K562 (cell line): ENCODE measurements at regions not wholly inside any gene's neighbourhood (a gene's known extent, or its start where the extent isn't known, plus 50 kb on each side); places are given as distances from the start of the nearest gene placed in this dataset.

ENCODE experiments used
- ATAC-seq: fragments of 200-7000 bp; cut with Tn5 transposase; 3 replicates; pipeline ENCODE4 v1.9.1; 2020; ENCODE audit warnings: moderate library complexity
- BruUV-seq: library from RNA; stranded (reverse); fragments of 400-500 nt; replicated peaks from 2 replicates; lab custom pipeline; 2021; lab: Mats Ljungman, UMichigan
- CTCF ChIA-PET: fragments of 300-600 bp; formaldehyde crosslinking; extraction: SDS; loops from one replicate; lab custom pipeline; 2021; ENCODE audit warnings: low intra/inter-chr PET ratio; lab: Yijun Ruan, JAX
- POLR2A ChIA-PET: fragments of 300-600, 350-650 bp; sonication (Branson Sonifier 250); formaldehyde crosslinking; extraction: SDS; loops from one replicate; lab custom pipeline; 2021; ENCODE audit warnings: antibody characterized with exemption, inconsistent platforms; lab: Yijun Ruan, JAX
- DNase-seq, 4 experiments: peaks; one replicate each; pipeline versions ENCODE4 v3.0.0 to v3.0.0-alpha.2; 2011 to 2018; ENCODE audit warnings: low spot score in 3 of 4, mixed read lengths in 3 of 4; ENCODE audit errors: extremely low read depth in 1 of 4
- FAIRE-seq: peaks from 2 replicates; lab custom pipeline; 2011; peaks lifted over from hg19 to GRCh38; lab: Jason Lieb, UNC
- H2AFZ ChIP-seq: 2 replicates; pipeline ENCODE4 v1.6.0; 2011; ENCODE audit warnings: low read depth, low read length, control low read depth, inconsistent platforms
- H3K27ac ChIP-seq: fragments of 200-600 bp; 3 replicates; pipeline ENCODE4 v1.8.0; 2011; ENCODE audit warnings: low read depth, mild to moderate bottlenecking, control low read depth, inconsistent platforms, low read length, moderate library complexity, mixed read lengths; ENCODE audit errors: extremely low read depth
- H3K27me3 ChIP-seq, 2 experiments: fragments of 300-600 bp in 1 of 2; 2 replicates in 1 of 2; 3 replicates in 1 of 2; pipeline versions ENCODE4 v1.6.0 to v1.8.0; 2011; ENCODE audit warnings: inconsistent platforms in 2 of 2, low read length in 2 of 2, mild to moderate bottlenecking in 1 of 2, mixed read lengths in 1 of 2, moderate library complexity in 1 of 2; ENCODE audit not compliant: control insufficient read depth in 2 of 2, insufficient read depth in 2 of 2
- H3K36me3 ChIP-seq: fragments of 300-600 bp; 3 replicates; pipeline ENCODE4 v1.8.0; 2011; ENCODE audit warnings: mild to moderate bottlenecking, low read length, inconsistent platforms; ENCODE audit not compliant: control insufficient read depth, insufficient read depth
- H3K4me1 ChIP-seq, 2 experiments: fragments of 200-600 bp in 1 of 2; replicated peaks in 1 of 2; 2 replicates in 1 of 2; 3 replicates in 1 of 2; pipeline versions ENCODE4 v1.5.1 to v1.8.0; 2011; ENCODE audit warnings: inconsistent platforms in 2 of 2, low read length in 2 of 2, mild to moderate bottlenecking in 1 of 2, mixed read lengths in 1 of 2, moderate library complexity in 1 of 2; ENCODE audit not compliant: control insufficient read depth in 2 of 2, insufficient read depth in 2 of 2
- H3K4me2 ChIP-seq: 2 replicates; pipeline ENCODE4 v1.6.1; 2011; ENCODE audit warnings: low read length, control low read depth, inconsistent platforms, mixed read lengths; ENCODE audit not compliant: insufficient read depth
- H3K4me3 ChIP-seq: fragments of 200-600 bp; sonication (generic), shearing (Covaris generic); 2 replicates; pipeline ENCODE4 v1.5.1; 2016; ENCODE audit warnings: control low read depth, inconsistent platforms
- H3K79me2 ChIP-seq: fragments of 200-600 bp; 3 replicates; pipeline ENCODE4 v1.8.0; 2011; ENCODE audit warnings: low read length, inconsistent platforms; ENCODE audit not compliant: control insufficient read depth, insufficient read depth
- H3K9ac ChIP-seq, 2 experiments: 2 replicates each; pipeline versions ENCODE4 v1.6.0 to v1.6.1; 2011; ENCODE audit warnings: low read depth in 2 of 2, low read length in 2 of 2, control low read depth in 1 of 2, inconsistent platforms in 1 of 2, mild to moderate bottlenecking in 1 of 2, mixed read lengths in 1 of 2; ENCODE audit not compliant: insufficient read depth in 1 of 2
- H3K9me1 ChIP-seq: one replicate; pipeline ENCODE4 v1.6.0; 2011; ENCODE audit warnings: inconsistent platforms, mild to moderate bottlenecking, low read length, moderate library complexity; ENCODE audit not compliant: control insufficient read depth, insufficient read depth
- H3K9me3 ChIP-seq: replicated peaks from 2 replicates; pipeline ENCODE4 v1.5.1; 2011; ENCODE audit warnings: low read depth, low read length, inconsistent platforms; ENCODE audit not compliant: control insufficient read depth, insufficient read depth
- H4K20me1 ChIP-seq: replicated peaks from 2 replicates; pipeline ENCODE4 v1.6.1; 2011; ENCODE audit warnings: low read length, inconsistent platforms, mixed read lengths; ENCODE audit not compliant: control insufficient read depth, insufficient read depth
- CBX2 ChIP-seq: fragments of 200-600 bp; sonication (generic); IDR thresholded peaks from one replicate; pipeline ENCODE4 v1.6.1; 2012; ENCODE audit warnings: mild to moderate bottlenecking, low read length, inconsistent platforms; ENCODE audit not compliant: insufficient read depth, poor library complexity, severe bottlenecking
- JUN ChIP-seq, 2 experiments: sonication (generic) in 1 of 2; formaldehyde crosslinking in 1 of 2; IDR thresholded peaks; 2 replicates each; pipeline versions ENCODE4 v1.6.1 to v1.8.0; 2012 to 2022; ENCODE audit warnings: borderline replicate concordance in 2 of 2, mild to moderate bottlenecking in 2 of 2, improper control_type of control experiment in 1 of 2, low read depth in 1 of 2, low read length in 1 of 2, missing genetic modification reagents in 1 of 2
- MECOM ChIP-seq: fragments of 250-450 bp; sonication (Bioruptor Pico); IDR thresholded peaks from 2 replicates; pipeline ENCODE4 v1.8.0; 2022; ENCODE audit warnings: inconsistent platforms
- MIER1 ChIP-seq: fragments of 450-650 bp; IDR thresholded peaks from 2 replicates; pipeline ENCODE4 v1.6.1; 2016; ENCODE audit warnings: antibody characterized with exemption, mild to moderate bottlenecking, low read depth
- NR2C1 ChIP-seq, 2 experiments: fragments of 450-650 bp; IDR thresholded peaks; 2 replicates each; pipeline ENCODE4 v1.6.1; 2017; ENCODE audit warnings: mild to moderate bottlenecking in 2 of 2, antibody characterized with exemption in 1 of 2, inconsistent platforms in 1 of 2, missing compliant biosample characterization in 1 of 2, missing genetic modification characterization in 1 of 2
- PURB ChIP-seq: sonication (generic); formaldehyde crosslinking; IDR thresholded peaks from 2 replicates; pipeline ENCODE4 v1.9.0; 2021; ENCODE audit warnings: low read depth, mild to moderate bottlenecking, missing genetic modification reagents
- RFX5 ChIP-seq: IDR thresholded peaks from 2 replicates; pipeline ENCODE4 v1.6.1; 2011; ENCODE audit warnings: low read depth, mild to moderate bottlenecking, improper control_type of control experiment, low read length
- SMARCA4 ChIP-seq: fragments of 450-650 bp; IDR thresholded peaks from 2 replicates; pipeline ENCODE4 v1.6.1; 2016
- ZNF354B ChIP-seq: fragments of 250-450 bp; sonication (Bioruptor Pico); IDR thresholded peaks from 2 replicates; pipeline ENCODE4 v1.4.0; 2020
- ZNF561 ChIP-seq: fragments of 450-650 bp; formaldehyde crosslinking; conservative IDR thresholded peaks from 2 replicates; pipeline ENCODE4 v1.4.0; 2020; ENCODE audit warnings: mild to moderate bottlenecking, moderate library complexity
- WGBS: fragments of 100-300 bp; shearing (Covaris generic); methylation state at CpG from one replicate; pipeline ENCODE4 v1.1.6; 2016; ENCODE audit warnings: low coverage, mixed read lengths; ENCODE audit not compliant: insufficient coverage; ENCODE audit errors: missing lambda C conversion rate; 5-methylcytosine and 5-hydroxymethylcytosine counted together
- in situ Hi-C: fragments of 300-500 bp; cut with MboI; formaldehyde crosslinking; loops from 4 replicates; pipeline ENCODE4 v1.15.0; 2018; ENCODE audit warnings: inconsistent platforms, mixed read lengths
- intact Hi-C: fragments of 100-400 bp; cut with micrococcal nuclease; formaldehyde crosslinking; loops from 2 replicates; pipeline ENCODE4 v1.14.2; 2022
- TF ChIP-seq, protein P1 (sequence below), 2 experiments: fragments of 450-650 bp in 1 of 2; sonication (generic) in 1 of 2; formaldehyde crosslinking in 1 of 2; IDR thresholded peaks in 1 of 2; conservative IDR thresholded peaks in 1 of 2; 2 replicates each; pipeline versions ENCODE4 v1.6.1 to v1.8.1; 2016 to 2023; ENCODE audit warnings: mild to moderate bottlenecking in 2 of 2, moderate library complexity in 2 of 2, inconsistent platforms in 1 of 2, missing genetic modification reagents in 1 of 2
- TF ChIP-seq, protein P2 (sequence below), 2 experiments: fragments of 200-800 bp in 1 of 2; sonication (Bioruptor generic) in 1 of 2; sonication (generic) in 1 of 2; formaldehyde crosslinking in 1 of 2; IDR thresholded peaks in 1 of 2; conservative IDR thresholded peaks in 1 of 2; 2 replicates each; pipeline versions ENCODE4 v1.5.0 to v1.6.1; 2016 to 2020; ENCODE audit warnings: missing compliant biosample characterization in 1 of 2, missing genetic modification characterization in 1 of 2, missing genetic modification reagents in 1 of 2
- TF ChIP-seq, protein P3 (sequence below): fragments of 250-450 bp; sonication (Bioruptor Pico); IDR thresholded peaks from 2 replicates; pipeline ENCODE4 v1.5.0; 2021
- TF ChIP-seq, protein P4 (sequence below): fragments of 250-450 bp; sonication (Bioruptor Pico); IDR thresholded peaks from 2 replicates; pipeline ENCODE4 v1.4.0; 2020; ENCODE audit warnings: borderline replicate concordance

DNA sequence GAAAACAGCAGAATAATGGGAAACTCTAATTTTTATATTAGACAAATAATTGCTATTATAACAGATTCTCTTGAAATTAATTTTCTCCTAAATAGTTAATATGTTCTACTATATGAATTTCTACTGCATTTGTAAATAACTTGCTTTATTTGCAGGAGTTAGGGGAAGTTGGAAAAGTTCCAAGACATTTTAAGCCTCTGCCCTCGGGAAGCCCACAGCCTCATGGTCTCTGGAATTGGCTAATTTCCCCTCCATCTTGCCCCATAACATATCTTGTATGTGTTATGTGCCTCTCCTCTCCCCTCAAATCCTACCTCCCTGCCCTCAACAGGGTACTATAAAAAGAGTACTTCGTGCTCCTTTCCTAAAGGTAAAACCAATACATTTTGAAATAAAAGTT lies 271.4 kb upstream of the NR5A2 start:
- Histone ChIP-seq H3K9me3 (no peaks in the 10 kb centered on the region), H3K79me2 (no peaks in the 10 kb centered on the region), H3K4me3 (no peak overlapping the region), H3K27ac (no peak overlapping the region), H3K9ac (no peak overlapping the region), H4K20me1 (no peaks in the 10 kb centered on the region), H3K36me3 (no peaks in the 10 kb centered on the region), H3K4me1 (no peaks in the 10 kb centered on the region), H3K27me3 (no peaks in the 10 kb centered on the region), H3K9me1 (no peaks in the 10 kb centered on the region), H2AFZ (no peak overlapping the region)
- no TSS peak for BruUV-seq
- ATAC-seq = no peak
- intact Hi-C loops = no loop called here
- no peak for DNase-seq
- in situ Hi-C loops = no loop called here
- ChIA-PET CTCF (no interaction called here), POLR2A (interaction anchor here (0.7 kb wide), 1 partner anchor 9 kb away, joined by 3 read pairs; no protein-coding TSS in a partner anchor)
- FAIRE-seq = no peak
- 0% methylated on average over 2 of the region's 2 CpGs for WGBS
- TF ChIP-seq ZNF561 (CRISPR knock-in tag) (no peak), ZNF354B (CRISPR knock-in tag) (no peak), PURB (CRISPR knock-in tag) (no peak), SMARCA4 (no peak), CBX2 (no peak), MIER1 (no peak), NR2C1 (IDR thresholded peaks at IDR 0.05) (no peak), NR2C1 (tag; IDR thresholded peaks at IDR 0.05) (no peak), JUN (IDR thresholded peaks at IDR 0.05; ENCODE audit: borderline replicate concordance, low read depth, low read length) (no peak), JUN (CRISPR knock-in tag; IDR thresholded peaks at IDR 0.05; ENCODE audit: borderline replicate concordance) (no peak), MECOM (CRISPR knock-in tag) (no peak), RFX5 (no peak)
- TF ChIP-seq, protein P1, sequence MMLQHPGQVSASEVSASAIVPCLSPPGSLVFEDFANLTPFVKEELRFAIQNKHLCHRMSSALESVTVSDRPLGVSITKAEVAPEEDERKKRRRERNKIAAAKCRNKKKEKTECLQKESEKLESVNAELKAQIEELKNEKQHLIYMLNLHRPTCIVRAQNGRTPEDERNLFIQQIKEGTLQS (IDR thresholded peaks at IDR 0.05) = no peak
- TF ChIP-seq, protein P1 (CRISPR knock-in tag; conservative IDR thresholded peaks at IDR 0.05) = no peak
- TF ChIP-seq, protein P2, sequence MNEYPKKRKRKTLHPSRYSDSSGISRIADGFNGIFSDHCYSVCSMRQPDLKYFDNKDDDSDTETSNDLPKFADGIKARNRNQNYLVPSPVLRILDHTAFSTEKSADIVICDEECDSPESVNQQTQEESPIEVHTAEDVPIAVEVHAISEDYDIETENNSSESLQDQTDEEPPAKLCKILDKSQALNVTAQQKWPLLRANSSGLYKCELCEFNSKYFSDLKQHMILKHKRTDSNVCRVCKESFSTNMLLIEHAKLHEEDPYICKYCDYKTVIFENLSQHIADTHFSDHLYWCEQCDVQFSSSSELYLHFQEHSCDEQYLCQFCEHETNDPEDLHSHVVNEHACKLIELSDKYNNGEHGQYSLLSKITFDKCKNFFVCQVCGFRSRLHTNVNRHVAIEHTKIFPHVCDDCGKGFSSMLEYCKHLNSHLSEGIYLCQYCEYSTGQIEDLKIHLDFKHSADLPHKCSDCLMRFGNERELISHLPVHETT (CRISPR knock-in tag; conservative IDR thresholded peaks at IDR 0.05 in 1 of 2, IDR thresholded peaks at IDR 0.05 in 1 of 2) = no peak
- TF ChIP-seq, protein P3, sequence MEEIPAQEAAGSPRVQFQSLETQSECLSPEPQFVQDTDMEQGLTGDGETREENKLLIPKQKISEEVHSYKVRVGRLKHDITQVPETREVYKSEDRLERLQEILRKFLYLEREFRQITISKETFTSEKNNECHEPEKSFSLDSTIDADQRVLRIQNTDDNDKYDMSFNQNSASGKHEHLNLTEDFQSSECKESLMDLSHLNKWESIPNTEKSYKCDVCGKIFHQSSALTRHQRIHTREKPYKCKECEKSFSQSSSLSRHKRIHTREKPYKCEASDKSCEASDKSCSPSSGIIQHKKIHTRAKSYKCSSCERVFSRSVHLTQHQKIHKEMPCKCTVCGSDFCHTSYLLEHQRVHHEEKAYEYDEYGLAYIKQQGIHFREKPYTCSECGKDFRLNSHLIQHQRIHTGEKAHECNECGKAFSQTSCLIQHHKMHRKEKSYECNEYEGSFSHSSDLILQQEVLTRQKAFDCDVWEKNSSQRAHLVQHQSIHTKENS (CRISPR knock-in tag) = no peak
- TF ChIP-seq, protein P4, sequence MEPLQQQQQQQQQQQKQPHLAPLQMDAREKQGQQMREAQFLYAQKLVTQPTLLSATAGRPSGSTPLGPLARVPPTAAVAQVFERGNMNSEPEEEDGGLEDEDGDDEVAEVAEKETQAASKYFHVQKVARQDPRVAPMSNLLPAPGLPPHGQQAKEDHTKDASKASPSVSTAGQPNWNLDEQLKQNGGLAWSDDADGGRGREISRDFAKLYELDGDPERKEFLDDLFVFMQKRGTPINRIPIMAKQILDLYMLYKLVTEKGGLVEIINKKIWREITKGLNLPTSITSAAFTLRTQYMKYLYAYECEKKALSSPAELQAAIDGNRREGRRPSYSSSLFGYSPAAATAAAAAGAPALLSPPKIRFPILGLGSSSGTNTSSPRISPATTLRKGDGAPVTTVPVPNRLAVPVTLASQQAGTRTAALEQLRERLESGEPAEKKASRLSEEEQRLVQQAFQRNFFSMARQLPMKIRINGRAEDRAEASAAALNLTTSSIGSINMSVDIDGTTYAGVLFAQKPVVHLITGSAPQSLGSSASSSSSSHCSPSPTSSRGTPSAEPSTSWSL (CRISPR knock-in tag) = no peak
- TF ChIP-seq, all 486 proteins: peak for 0
- H3K4me2 ChIP-seq = no peak overlapping the region
